ENCODE measurements at regions not wholly inside any gene's neighbourhood (a gene's known extent, or its start where the extent isn't known, plus 50 kb on each side); places are given as distances from the start of the nearest gene placed in this dataset.
A peak's percentile ranks its signal among the peaks of the same experiment; 100 is the strongest.

DNA sequence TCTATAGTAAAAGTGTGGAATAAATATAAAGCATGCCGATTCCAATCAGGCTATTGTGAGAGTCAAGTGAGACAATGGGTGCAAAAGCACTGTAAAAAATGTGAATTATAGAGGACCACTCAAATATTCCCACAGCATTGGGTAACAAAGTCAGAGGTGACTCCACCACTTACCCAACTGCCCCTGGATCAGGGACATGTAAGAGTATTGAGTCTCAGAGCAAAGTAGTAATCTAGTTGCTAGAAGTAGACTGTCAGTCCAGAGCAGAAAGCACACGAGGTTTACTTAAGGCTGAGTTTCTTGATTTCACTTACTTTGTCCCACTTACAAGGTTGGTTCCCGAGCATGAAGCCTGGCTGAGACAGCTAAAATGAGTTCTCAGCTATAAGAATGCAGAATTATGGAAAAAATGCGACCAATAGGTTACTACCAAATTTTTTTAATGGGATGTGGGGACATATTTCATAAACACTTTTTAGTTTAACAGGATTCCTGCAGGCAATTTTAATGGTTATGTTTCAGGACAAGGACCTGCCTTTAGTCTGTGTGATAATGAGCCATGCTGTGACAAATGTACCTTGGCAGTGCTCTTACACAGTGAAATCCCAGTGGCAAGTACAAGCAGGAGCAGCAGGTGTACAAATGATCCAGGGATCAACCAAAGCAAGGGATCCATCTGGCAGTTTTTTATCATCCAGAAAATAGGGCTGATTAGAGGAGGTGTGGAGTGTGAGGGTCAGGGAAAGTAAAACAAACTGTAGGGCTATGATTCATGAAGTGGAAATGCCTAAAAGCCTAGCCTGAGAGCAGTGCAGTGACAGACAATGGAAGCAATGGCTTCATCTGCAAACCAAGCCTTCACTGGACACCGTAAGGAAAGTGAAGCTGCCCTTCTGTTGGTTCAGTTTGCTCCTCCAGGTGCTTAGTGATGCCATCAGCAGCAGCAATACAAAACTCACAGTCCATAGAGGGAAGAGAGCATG lies 156.2 kb upstream of the SPAG17 start:
- no peak for DNase-seq (ENCODE audit: low spot score)

DNA sequence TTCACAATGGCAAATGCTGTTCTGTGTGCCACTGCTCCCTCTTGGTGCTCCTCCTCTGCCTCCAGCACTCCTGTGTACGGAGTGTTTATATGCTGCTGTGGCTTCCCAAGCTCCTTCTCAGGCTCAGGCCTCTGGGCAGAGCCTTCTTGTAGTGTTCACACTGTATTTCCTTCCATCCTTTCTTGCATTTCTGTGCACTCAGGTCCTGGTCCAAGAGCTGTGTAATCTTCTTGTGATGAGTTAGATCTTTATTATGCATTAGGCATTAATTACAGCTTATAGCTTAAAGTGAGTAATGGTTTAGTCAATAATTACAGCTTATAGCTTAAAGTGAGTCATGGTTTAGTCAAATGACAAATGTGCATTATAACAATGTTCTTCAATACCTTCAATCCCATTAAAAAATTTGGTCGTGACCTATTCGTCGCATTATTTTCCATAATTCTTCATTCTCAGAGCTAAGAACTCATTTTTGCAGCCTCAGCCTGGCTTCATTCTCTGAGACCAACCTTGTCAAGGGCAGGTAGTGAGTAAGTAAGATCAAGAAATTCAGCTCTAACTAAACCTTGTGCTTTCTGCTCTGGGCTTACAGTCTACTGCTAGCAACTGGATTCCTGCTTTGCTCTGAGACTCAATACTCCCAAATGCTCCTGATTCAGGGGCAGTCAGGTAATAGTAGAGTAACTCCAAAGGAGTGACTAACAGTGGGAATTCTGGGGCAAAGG lies 154.5 kb upstream of the SPAG17 start:
- DNase-seq (ENCODE audit: low spot score) = no peak

DNA sequence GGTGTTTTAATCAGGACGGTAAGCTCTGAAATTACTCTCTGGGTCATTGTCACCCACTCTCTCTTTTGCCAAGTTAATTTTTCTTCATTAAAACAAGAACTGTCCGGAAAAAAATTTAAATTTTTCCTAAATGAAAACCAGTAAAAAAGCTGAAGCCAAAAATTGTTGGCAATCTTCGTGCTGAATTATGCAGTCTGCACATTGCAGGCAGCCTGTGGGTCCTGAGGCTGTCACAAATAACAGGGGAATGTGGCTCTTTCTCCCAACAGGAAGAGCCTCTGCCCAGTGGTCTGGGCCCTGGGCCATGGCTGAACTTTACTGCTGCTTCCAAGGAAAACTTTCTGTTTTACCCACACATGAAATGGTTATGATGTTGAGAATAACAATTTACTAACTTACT lies 153.9 kb upstream of the SPAG17 start:
- no peak for DNase-seq (ENCODE audit: low spot score)

DNA sequence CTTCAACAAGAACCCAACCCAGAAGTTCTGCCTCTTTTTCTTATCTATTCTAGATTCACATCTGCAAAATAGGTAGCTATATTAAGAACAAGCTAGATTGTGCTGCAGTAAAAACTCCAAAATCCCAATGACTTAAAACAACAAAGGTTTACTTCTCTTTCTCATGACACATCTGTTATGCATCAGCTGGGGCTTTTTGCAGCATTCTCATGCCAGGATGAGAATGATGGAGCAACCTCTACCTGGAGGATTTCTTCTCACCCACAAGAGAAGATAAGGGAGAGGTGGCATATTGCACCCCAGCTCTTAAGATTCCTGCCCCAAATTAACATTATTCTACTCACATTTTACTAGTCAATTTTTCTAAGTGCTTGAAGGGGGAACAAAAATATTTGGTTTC lies 152.3 kb upstream of the SPAG17 start:
- DNase-seq (ENCODE audit: low spot score) = no peak

DNA sequence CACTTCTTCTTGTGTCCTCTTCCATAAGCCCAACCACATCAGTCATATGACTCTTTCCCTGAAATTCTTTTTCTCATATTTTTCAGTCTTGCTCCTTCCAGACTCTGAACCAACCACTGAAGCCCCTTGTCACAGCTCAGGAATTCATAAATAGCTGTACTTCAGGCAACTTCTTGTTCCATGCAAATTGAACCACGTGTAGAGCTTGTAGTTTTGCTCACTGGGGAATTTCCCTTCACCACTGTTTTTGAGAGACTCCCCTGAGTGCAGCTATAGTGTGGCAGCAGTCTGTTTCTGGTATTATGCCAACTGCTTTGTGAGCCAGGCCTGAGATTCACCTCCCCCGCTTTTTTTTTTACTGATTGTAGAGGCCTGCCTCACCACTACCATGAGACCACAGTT lies 150.3 kb upstream of the SPAG17 start:
- DNase-seq (ENCODE audit: low spot score) = no peak

DNA sequence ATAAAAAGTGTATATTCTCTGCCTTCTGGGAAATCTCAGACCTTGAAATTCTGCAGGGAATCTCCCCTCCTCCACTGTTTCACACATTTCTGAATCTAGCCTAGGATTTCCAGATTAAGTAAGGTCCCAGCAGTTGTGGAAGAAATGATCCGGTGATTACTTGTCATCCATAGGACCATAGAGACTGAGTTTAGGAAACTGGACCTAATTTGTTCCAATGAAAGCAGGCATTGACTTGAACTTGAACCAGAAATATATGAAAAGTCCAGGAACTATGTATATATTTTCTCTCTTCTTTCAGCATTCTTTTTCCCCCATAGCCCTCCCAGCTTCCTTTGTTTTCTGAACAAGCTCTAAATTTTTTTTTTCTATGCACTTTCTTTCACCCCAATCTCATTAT lies 149.5 kb upstream of the SPAG17 start:
- no peak for DNase-seq (ENCODE audit: low spot score)

DNA sequence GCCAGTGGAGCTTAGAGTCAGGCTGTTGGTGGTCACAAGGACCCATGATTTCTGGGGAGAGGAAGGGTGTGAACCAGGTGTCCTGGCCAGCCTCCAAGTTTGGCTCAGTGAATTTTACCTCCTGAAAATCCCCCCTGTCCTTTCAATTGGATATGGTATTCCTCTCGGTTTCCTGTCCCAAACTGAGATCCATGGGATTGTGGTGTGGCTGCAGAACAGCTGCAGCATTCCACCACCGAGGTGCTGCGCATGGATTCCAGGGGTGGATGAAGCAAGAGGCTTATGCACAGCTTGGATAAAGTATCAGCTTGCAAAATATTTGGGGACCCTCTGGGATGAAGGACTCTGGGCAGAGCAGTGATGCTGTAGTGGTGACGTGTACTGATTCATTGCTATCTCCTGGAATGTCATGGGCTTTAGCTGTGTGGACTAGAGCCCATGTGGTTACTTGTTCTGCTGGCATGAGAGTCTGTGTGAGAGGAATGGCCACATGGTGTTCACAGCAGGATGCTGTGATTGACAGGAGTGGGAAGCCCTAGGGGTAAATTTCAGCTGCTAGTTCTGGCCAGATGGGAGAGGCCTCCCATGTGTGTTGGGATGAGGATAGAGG lies 148.7 kb upstream of the SPAG17 start:
- no peak for DNase-seq (ENCODE audit: low spot score)

DNA sequence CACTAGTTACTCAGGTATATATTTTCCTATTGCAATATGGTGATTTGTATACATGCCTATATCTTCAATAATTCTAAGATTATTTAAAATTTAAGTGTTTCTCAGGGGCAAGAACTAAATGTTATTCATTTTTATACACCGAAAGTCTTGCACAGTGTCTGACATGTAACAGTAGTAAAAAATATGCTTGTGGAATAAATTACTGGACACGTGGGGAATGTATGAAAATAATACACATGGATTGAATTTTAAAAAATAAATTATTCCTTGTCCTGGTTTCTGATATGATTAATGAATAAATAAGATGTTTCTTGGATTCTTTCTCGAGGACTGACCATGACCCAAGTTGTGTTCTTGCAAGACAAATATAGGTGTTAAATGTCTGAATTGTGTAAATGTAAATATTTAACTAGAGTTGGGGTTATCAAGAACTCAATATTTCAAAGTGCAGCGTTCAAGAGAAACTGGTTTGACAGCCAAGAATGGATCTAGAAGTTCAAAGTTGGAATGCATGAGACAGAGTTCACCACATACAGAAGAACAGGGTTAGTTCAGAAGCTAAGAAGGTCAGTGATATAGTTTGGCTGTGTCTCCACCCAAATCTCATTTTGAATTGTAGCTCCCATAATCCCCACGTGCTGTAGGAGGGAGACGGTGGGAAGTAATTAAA lies 142.1 kb upstream of the SPAG17 start:
- DNase-seq (ENCODE audit: low spot score) = no peak

DNA sequence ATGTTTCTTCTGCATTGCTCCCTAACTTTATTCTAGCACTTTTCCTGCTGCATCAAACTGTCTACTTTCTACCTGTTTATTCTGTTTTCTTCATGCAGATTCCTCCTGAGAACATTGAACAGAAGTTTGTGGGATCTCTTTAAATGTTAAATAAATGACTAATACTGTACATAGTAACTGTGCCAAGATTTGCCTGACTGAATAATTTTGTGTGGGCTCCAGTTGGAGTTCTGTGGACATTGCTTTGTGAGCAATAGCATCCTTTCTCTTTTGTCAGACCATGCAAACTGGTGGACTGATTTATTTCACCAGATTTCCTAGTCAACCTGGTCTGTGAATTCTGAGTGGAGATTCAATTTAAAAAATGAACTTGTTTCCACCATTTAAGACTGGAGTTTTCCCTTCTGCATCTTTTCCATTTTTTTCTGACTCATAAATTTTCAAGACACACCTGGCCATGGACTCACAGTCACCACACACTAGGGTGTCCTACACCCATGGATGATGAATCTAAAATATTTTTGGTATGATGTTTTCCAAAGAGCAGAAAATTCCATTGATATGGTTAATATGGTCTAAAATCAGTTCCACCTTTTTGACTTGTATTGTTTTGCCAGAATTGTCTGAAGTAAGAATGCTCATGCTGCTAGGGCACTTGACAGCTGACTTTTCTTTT lies 140.7 kb upstream of the SPAG17 start:
- DNase-seq (ENCODE audit: low spot score) = no peak

DNA sequence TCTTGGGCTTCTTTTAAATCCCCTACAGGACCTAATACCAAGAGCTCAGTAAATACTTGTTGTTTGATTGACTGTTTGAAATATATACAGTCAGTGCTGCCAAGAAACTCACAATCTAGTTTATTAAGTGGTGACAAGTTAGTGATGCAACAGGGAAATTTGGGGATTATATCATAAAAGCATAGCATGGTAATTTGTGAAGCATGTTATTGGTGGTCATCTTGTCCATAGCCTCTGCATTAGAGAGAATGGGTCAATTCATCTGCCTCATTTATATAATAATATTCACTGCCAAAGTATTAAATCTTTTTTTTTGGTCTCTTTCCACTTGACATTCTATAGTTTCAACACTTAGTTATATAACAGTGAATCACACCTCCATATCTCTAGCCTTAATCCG lies 138.2 kb upstream of the SPAG17 start:
- DNase-seq (ENCODE audit: low spot score) = no peak

DNA sequence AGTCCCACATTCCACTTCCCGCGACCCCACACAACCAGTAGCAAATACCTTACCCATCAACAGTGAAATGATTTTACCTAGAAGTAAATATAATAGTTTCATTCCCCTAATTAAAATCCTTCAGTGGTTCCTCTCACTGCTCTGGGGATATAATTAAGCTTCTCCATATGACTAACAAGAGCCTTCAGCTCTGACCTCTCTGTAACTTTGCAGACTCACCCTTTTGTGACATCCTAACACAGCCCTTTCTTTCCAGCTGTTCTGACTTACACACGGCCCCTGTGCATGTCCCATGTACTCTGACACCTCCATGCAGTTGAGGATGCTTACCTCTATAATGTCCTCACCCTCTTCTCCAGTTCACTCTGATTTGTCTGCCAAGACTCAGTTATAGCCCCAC lies 137.3 kb upstream of the SPAG17 start:
- DNase-seq (ENCODE audit: low spot score) = no peak

DNA sequence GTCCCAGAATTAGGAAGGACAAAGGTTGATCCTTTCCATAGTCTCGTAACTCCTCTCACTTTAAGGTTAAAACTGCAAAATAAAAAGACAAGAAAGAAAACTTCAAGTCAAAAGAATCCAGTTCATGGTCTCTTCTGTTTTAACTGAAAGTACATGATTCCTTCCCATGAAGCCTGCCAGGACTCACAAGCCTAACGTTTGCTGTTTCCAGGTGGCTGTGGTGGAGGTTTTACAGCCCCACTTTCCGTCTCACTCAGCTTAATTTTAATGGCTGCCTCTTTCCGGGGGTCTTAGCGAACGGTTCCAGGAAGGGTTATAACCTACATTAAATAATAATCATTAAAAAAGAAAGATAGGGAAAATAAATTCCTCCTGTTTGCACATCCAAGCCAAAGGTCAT lies 136.8 kb upstream of the SPAG17 start:
- no peak for DNase-seq (ENCODE audit: low spot score)

DNA sequence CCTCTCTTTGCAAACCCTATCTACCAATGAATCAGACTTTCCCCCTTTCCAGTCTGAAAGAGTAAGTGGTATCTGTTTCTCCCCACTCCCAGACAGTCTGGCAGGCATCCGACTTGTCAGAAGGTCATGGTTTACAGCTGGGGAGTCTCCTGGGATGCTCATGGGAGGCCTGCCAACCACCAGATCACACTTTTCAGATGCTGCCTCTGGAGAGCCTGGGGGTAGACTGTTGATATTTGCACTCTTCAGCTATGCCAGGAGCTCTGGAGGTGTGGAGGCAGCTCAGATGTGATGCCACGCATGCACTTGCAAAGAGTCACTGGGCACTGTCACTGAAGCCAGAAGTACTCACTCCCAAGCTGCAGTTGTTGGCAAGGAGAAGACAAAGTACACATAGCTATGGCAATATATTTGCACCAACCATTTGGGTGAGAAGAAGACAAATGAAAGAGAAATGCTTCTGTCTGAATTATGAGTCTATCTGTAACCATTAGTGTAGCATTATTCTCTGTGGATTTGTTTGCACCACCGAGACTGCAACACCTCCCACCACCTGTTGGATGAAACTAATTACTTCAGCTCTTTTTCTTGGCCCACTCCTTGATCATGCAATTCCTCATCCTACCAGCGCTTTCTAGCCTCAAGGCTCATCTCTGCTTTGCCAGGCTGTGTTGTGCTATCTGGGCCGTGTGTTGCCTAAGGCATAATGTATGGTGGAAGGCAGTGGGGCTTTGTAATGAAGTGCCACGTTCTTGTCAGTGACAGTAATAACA lies 133.0 kb upstream of the SPAG17 start:
- DNase-seq (ENCODE audit: low spot score) = no peak

DNA sequence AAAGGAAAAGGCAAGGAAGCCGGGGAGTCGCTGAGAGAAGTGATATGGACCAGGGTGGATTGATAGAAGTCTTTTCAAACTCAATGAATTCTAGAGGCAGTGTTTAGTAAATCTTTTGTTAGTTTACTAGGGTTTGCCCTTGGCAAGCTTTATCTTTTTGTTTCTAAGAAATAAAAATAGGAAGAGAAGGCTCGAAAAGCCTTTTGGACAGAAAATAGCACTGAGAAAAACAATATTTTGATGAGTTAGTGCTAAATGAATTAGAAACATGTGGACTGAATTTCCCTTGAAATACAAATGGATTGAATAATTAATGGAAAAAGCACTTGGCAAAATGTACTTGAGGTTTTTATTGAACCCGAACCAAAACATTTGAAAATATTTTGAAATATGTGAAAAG lies 121.8 kb upstream of the SPAG17 start:
- no peak for DNase-seq (ENCODE audit: low spot score)

DNA sequence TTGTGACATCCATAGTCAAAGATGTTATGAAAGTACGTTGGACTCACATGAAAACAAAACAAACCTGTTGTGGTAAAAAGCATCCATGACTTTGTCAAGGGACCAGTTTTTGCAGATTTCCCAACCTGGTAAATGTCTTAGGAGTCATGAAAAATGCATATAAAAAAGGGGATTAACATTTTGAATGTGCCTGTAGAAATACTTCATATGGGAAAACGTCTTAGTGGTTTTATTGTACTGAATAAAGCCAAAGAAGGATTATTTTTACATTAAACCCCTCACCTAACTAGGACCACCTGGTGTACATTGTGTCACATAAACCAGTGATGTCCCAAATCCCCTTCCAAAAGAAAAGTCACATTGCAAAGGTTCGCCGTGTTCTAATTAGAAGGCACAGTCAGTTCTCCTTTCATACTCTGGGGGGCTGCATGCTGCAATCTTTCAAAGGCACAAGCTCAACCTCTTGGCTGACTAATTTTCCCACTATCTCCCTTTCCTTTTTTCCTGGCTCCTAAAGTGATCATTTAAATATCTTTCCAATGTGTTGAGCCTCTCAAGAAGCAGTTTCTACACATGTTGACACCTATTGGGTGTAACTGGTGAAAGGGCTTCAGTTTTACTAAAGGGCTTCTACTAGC lies 119.8 kb upstream of the SPAG17 start:
- DNase-seq (ENCODE audit: low spot score) = peak; percentile 9

DNA sequence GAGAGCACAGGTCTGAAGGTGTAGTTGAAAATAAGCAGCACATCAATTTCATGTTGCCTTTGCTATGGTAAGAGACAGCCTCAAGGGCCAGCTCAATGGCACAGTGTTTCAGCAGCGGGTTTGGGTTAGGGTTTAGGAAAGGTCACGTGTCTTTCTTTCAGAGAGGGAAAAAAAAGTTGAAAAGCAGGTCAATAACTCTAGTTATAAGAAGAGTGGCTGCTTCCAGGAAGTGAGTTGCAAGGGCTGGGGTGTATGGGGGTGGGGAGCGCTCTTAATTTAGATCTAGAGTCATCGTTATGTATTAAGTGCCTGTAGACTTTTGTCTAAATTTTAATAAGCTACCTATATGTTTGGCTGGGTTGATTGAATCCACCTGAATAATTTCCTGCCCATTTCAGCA lies 118.5 kb upstream of the SPAG17 start:
- DNase-seq (ENCODE audit: low spot score) = no peak

DNA sequence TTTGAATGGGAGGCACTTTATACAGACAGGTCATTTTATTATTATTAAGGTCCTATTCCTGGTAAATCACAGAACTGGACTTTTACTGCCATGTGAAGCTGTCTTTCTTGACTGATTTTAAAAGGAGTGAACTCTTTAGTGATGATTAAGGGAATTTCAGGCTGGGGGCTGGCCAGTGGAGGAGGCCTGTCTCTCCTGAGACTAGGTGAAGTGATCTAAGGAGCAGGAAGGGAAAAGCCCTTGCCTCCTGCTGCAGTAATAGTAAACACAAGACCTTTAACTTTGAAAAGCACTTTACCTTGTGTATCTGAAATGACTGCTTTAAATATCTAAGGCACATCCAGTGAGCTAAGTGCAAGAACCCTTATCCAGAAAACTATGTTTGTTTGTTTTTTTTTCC lies 118.0 kb upstream of the SPAG17 start:
- DNase-seq (ENCODE audit: low spot score) = no peak

DNA sequence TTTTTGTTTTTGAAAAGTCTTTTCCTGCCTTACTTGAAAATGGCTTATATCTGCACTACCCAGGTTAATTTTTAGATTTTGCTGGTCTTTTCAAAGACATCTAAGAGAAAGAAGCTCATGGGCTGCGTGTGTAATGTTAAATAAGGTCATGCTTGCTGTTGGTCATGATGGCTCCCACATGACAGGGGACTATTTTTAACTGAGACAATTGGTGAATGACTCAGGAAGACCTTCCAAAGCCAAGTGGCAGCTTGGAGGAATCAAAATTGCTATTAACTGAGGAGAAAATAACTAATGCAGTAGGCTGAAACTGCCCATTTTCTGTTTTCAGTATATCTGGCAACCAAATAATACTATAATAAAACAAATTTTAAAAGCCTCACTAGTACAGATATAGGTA lies 117.1 kb upstream of the SPAG17 start:
- no peak for DNase-seq (ENCODE audit: low spot score)

DNA sequence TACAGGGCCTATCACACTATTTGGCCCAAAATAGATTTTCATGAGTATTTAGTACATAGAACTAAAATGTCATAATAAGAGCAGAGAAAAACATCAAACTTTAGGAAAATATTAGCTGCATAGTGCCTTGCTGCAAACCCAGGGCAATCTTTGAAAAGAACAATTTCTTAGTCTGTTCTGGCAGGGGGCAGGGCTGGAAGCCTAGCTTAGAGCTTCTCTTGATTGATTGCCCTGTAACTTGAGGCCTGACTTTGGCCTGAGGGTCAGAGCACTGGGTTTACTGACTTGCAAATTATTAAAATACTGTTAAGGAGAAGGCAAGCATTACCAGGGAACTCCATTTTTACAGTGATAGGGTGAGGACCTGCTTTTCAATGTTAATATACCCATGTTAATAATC lies 115.8 kb upstream of the SPAG17 start:
- DNase-seq (ENCODE audit: low spot score) = peak; percentile 7

DNA sequence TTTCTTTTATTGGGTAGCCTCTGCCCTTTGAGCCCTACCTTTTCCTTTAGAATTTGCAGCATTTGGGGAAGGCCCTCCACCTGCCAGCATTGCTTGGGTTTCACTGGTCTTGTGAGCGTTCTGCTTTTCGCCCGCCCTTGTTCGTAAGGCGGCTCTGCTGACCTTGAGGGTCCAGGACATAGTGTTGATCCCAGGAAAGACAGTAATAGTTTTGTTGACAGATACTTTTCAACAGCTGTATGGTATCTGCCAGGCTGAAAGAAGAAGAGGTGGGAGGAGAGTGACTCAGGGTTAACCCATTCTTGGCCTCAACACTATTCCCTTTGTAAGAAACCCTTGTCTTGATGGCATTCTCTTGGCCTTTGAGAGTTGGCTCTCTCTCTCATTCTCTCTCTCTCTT lies 113.4 kb upstream of the SPAG17 start:
- no peak for DNase-seq (ENCODE audit: low spot score)

DNA sequence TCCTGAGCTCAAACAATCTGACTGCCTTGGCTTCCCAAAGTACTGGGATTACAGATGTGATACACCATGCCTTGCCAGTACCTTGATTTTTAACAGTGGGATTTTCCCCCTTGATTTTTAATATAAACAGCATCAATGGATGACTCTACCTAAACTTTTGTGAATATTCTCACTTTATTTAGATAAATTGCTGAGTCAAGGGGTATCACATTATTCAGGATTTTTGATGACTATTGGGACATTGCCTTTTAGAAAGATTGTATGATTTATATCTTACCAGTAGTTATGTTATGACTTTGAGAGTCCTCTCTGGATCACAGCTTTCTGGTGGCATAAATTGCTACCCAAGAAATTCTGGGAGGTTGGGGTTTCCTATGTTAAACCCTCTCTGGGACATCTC lies 112.5 kb upstream of the SPAG17 start:
- no peak for DNase-seq (ENCODE audit: low spot score)

Data from iPS-NIHi11 (cell line).